GM12874 (cell line): ENCODE measurements at regions not wholly inside any gene's neighbourhood (a gene's known extent, or its start where the extent isn't known, plus 50 kb on each side); places are given as distances from the start of the nearest gene placed in this dataset.

ENCODE experiments used
- CTCF ChIP-seq: IDR thresholded peaks from 2 replicates; pipeline ENCODE4 v1.5.1; 2011; ENCODE audit warnings: low read depth, mild to moderate bottlenecking, control low read depth, low read length, moderate library complexity; ENCODE audit not compliant: insufficient read depth

- TF ChIP-seq CTCF = no peak
Observed at GRCh38 chr6:112835078-112835477, 487.9 kb downstream of the RFPL4B start.

- TF ChIP-seq CTCF = no peak
Observed at GRCh38 chr6:112839525-112839961, 492.4 kb downstream of the RFPL4B start.

- TF ChIP-seq CTCF = no peak
Observed at GRCh38 chr6:112841553-112842329, 494.6 kb downstream of the RFPL4B start.

GRCh38 chr6:112842330-112842685 is 495.2 kb downstream of the RFPL4B start:
- no peak for TF ChIP-seq CTCF

GRCh38 chr6:112846681-112847080 is 499.6 kb downstream of the RFPL4B start:
- TF ChIP-seq CTCF = no peak

GRCh38 chr6:112851146-112851545 is 504.0 kb downstream of the RFPL4B start:
- no peak for TF ChIP-seq CTCF

GRCh38 chr6:112853162-112853561 is 506.0 kb downstream of the RFPL4B start:
- no peak for TF ChIP-seq CTCF
